Mucosa of rectum (tissue), 2 donors: ENCODE measurements at regions not wholly inside any gene's neighbourhood (a gene's known extent, or its start where the extent isn't known, plus 50 kb on each side); places are given as distances from the start of the nearest gene placed in this dataset.

Experiments
- H3K27ac ChIP-seq, 2 donors: one replicate each; pipeline ENCODE4 v1.7.0; 2013; ENCODE audit warnings: inconsistent platforms in 2 of 2, low read depth in 2 of 2, low read length in 2 of 2
- H3K27me3 ChIP-seq, 2 donors: one replicate each; pipeline ENCODE4 v1.7.0; 2013; ENCODE audit warnings: low read length in 2 of 2; ENCODE audit not compliant: control insufficient read depth in 2 of 2, insufficient read depth in 2 of 2
- H3K36me3 ChIP-seq, 2 donors: one replicate each; pipeline ENCODE4 v1.7.0; 2013; ENCODE audit warnings: low read length in 2 of 2; ENCODE audit not compliant: control insufficient read depth in 2 of 2, insufficient read depth in 2 of 2
- H3K4me1 ChIP-seq, 2 donors: one replicate each; pipeline ENCODE4 v1.7.0; 2013; ENCODE audit warnings: low read length in 2 of 2, mild to moderate bottlenecking in 1 of 2; ENCODE audit not compliant: control insufficient read depth in 2 of 2, insufficient read depth in 2 of 2
- H3K4me3 ChIP-seq, 2 donors: one replicate each; pipeline ENCODE4 v1.7.0; 2013; ENCODE audit warnings: low read length in 2 of 2
- H3K9ac ChIP-seq, 2 donors: one replicate each; pipeline ENCODE4 v1.7.0; 2013; ENCODE audit warnings: low read length in 2 of 2, low read depth in 1 of 2, mild to moderate bottlenecking in 1 of 2
- H3K9me3 ChIP-seq, 2 donors: one replicate each; pipeline ENCODE4 v1.7.0; 2013; ENCODE audit warnings: low read length in 2 of 2; ENCODE audit not compliant: control insufficient read depth in 2 of 2
- donor health status: healthy.
- donor health status: Normal muscosa, but diverticular disease.

- Histone ChIP-seq H3K27me3 (no peaks in the 10 kb centered on the region), H3K9me3 (no peaks in the 10 kb centered on the region), H3K4me3 (no peak overlapping the region), H3K9ac (no peak overlapping the region), H3K36me3 (no peaks in the 10 kb centered on the region), H3K27ac (no peak overlapping the region), H3K4me1 (no peaks in the 10 kb centered on the region)
Observed at GRCh38 chr7:92926697-92927044, 90.3 kb upstream of the CDK6 start.

GRCh38 chr7:92925876-92926696, 89.7 kb upstream of the CDK6 start:
- no peak overlapping the region for H3K9ac ChIP-seq
- no peaks in the 10 kb centered on the region for H3K9me3 ChIP-seq

GRCh38 chr7:92924800-92925199, 88.4 kb upstream of the CDK6 start:
- H3K36me3 ChIP-seq, result no peaks in the 10 kb centered on the region
- H3K4me1 ChIP-seq, result no peaks in the 10 kb centered on the region
- no peak overlapping the region for H3K9ac ChIP-seq
- H3K27ac ChIP-seq, result no peak overlapping the region
- H3K9me3 ChIP-seq, result no peaks in the 10 kb centered on the region
- no peaks in the 10 kb centered on the region for H3K27me3 ChIP-seq
- no peak overlapping the region for H3K4me3 ChIP-seq

More at GRCh38 chr7:92925876-92926696, 89.7 kb upstream of the CDK6 start:
- Histone ChIP-seq H3K4me1 (no peaks in the 10 kb centered on the region), H3K27me3 (no peaks in the 10 kb centered on the region), H3K4me3 (no peak overlapping the region), H3K27ac (no peak overlapping the region), H3K36me3 (no peaks in the 10 kb centered on the region)

- no peak overlapping the region for H3K27ac ChIP-seq
- H3K9ac ChIP-seq, result no peak overlapping the region
- no peaks in the 10 kb centered on the region for H3K9me3 ChIP-seq
- H3K4me3 ChIP-seq, result no peak overlapping the region
- H3K36me3 ChIP-seq, result no peaks in the 10 kb centered on the region
- no peaks in the 10 kb centered on the region for H3K4me1 ChIP-seq
- H3K27me3 ChIP-seq, result no peaks in the 10 kb centered on the region
Observed at GRCh38 chr7:92917230-92917629, 80.9 kb upstream of the CDK6 start.

GRCh38 chr7:92916770-92917224, 80.4 kb upstream of the CDK6 start:
- Histone ChIP-seq H3K4me1 (no peaks in the 10 kb centered on the region), H3K27me3 (no peaks in the 10 kb centered on the region), H3K36me3 (no peaks in the 10 kb centered on the region), H3K9ac (no peak overlapping the region), H3K9me3 (no peaks in the 10 kb centered on the region), H3K27ac (no peak overlapping the region), H3K4me3 (no peak overlapping the region)

- Histone ChIP-seq H3K27ac (no peak overlapping the region), H3K27me3 (no peaks in the 10 kb centered on the region), H3K9ac (no peak overlapping the region), H3K4me3 (no peak overlapping the region), H3K4me1 (no peaks in the 10 kb centered on the region), H3K9me3 (no peaks in the 10 kb centered on the region), H3K36me3 (no peaks in the 10 kb centered on the region)
Observed at GRCh38 chr7:92915348-92915747, 79.0 kb upstream of the CDK6 start.

GRCh38 chr7:92914645-92915044, 78.3 kb upstream of the CDK6 start:
- Histone ChIP-seq H3K4me3 (no peak overlapping the region), H3K4me1 (no peaks in the 10 kb centered on the region), H3K9me3 (no peaks in the 10 kb centered on the region), H3K36me3 (no peaks in the 10 kb centered on the region), H3K9ac (no peak overlapping the region), H3K27me3 (no peaks in the 10 kb centered on the region), H3K27ac (no peak overlapping the region)

GRCh38 chr7:92913849-92914248, 77.5 kb upstream of the CDK6 start:
- H3K27me3 ChIP-seq, result no peaks in the 10 kb centered on the region
- no peaks in the 10 kb centered on the region for H3K36me3 ChIP-seq
- H3K27ac ChIP-seq, result no peak overlapping the region
- H3K4me3 ChIP-seq, result no peak overlapping the region
- no peaks in the 10 kb centered on the region for H3K4me1 ChIP-seq
- no peak overlapping the region for H3K9ac ChIP-seq
- no peaks in the 10 kb centered on the region for H3K9me3 ChIP-seq

- Histone ChIP-seq H3K9ac (no peak overlapping the region), H3K27me3 (no peaks in the 10 kb centered on the region), H3K36me3 (no peaks in the 10 kb centered on the region)
Observed at GRCh38 chr7:92910976-92911375, 74.6 kb upstream of the CDK6 start.

GRCh38 chr7:92909686-92910475, 73.5 kb upstream of the CDK6 start:
- Histone ChIP-seq H3K4me3 (no peak overlapping the region), H3K27ac (no peak overlapping the region), H3K9me3 (no peaks in the 10 kb centered on the region), H3K4me1 (no peaks in the 10 kb centered on the region), H3K36me3 (no peaks in the 10 kb centered on the region), H3K9ac (no peak overlapping the region), H3K27me3 (no peaks in the 10 kb centered on the region)

More at GRCh38 chr7:92910976-92911375, 74.6 kb upstream of the CDK6 start:
- no peaks in the 10 kb centered on the region for H3K9me3 ChIP-seq
- H3K4me3 ChIP-seq, result no peak overlapping the region
- no peaks in the 10 kb centered on the region for H3K4me1 ChIP-seq
- H3K27ac ChIP-seq, result no peak overlapping the region
